Stromal cell of bone marrow (primary cell): ENCODE measurements at regions not wholly inside any gene's neighbourhood (a gene's known extent, or its start where the extent isn't known, plus 50 kb on each side); places are given as distances from the start of the nearest gene placed in this dataset.
A peak's percentile ranks its signal among the peaks of the same experiment; 100 is the strongest.

Experiments
- DNase-seq: peaks from one replicate; pipeline ENCODE4 v3.0.0-alpha.2; 2012; ENCODE audit warnings: low read depth

DNA sequence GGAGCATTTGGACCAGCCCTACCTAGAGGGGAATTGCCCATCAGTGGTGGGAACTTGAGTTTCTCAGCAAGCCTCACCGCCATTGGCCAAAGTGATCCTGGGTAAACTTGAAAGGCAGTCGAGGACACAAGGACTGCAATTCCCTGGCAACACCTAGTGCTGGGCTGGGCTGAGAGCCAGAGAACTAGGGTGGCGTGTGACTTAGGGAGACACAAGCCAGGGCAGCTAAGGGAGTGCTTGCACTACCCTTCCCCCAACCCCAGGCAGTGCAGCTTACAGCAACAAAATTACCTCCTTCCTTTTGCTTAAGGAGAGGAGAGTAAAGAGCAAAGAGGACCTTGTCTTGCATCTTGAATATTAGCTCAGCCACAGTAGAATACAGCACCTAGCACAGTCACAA lies 176.9 kb upstream of the PRMT6 start:
- no peak for DNase-seq

DNA sequence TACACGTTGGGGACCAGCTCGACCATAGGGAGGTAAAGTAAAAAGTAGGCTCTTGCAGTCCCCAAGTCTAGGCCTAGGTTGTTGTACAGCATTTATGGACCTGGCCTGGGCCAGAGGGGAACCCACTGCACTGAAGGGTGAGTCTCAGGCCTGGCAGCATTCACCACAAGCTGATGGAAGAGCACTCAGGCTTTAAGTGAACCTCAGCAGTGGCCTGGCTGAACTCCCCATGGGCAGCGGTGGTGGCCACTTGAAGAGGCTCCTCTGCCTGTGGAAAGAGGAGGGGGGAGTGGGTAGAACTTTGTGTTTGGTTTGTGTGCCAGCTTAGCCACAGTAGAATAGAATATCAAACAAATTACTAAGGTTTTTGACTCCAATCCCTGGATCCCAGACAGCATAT lies 176.2 kb upstream of the PRMT6 start:
- DNase-seq, result no peak

DNA sequence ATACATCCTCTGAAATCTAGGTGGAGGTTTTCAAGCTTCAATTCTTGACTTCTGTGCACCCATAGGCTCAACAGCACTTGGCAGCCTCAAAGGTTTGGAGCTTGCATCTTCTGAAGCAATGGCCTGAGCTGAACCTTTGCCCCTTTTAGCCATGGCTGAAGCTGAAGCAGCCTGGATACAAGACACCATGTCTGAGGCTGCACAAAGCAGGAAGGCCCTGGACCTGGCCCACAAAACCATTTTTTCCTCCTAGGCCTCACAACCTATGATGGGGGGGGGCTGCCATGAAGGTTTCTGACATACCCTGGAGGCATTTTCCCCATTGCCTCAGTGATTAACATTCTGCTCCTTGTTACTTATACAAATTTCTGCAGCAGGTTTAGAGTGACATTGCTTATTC lies 173.3 kb upstream of the PRMT6 start:
- DNase-seq, result no peak

DNA sequence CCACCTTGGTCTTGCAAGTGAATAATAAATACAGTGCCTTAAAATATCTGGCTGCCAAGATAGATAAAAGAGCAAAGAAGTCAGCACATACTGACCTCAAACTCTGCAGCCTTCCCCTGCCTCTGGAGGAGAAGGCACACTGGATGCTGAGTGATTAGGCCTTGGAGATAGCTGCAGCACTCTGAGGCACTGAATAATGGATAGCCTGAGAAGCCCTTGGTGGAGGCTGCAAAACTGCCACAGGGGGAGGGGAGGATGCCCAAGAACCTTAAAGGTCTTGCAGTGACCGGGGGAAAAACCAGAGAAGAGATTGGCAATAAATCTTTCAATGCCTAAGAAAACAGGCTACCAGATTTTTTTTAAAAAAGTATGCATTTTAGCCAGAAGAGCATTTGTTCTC lies 167.4 kb upstream of the PRMT6 start:
- no peak for DNase-seq

DNA sequence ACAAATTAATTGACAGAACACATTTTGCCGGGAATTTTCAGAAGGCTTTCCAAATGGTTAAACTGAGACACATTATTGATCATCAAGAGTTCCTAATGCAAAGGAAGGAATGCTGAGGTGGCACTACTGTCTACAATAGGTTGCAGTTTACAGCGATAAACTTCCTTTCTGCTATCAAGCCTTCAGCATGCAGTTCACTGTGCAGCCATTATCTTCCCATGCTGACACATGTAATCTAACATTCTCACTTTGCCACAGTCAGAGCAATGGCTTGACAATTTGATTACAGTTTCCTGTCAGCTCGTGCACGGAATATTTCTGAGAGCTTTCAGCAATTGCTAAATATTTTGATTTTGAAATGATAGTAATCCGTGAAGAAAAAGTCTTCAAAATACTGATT lies 166.9 kb upstream of the PRMT6 start:
- no peak for DNase-seq

DNA sequence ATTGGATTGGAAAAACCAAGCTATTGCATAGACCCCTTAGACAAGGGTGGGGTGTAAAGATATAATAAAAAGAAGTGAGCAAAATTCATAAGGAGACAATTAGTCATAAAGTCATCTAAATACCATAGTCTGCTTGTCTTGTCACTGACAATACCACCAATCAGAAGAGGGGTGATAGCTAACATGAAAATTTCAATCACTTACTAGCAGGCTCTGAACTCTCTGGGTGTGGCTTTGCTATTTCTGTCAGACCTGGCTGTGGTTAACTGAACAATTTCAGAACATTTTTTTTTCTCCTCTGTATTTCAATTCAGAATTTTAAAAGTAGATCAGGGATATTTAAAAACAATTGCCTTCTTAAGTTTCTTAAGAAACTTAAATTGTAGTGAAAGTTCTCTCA lies 158.5 kb upstream of the PRMT6 start:
- DNase-seq, result no peak

DNA sequence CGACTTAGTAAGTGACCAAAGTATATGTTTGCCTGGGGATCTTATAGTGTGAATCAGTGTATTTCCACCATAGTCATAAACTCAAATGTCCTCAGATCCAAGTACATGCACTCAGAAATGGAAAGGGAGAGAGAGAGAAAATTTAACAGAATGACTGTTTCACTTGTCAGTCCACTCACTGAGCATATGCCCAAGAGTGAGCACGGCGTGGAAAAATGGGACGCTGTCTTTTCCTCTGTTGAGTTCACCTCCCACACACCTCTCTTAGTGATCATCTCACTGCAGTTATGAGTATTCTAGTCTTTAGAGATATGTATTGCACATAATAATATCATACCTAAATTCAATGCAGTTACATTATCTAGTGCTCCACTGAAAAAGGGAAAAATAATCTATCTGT lies 156.8 kb upstream of the PRMT6 start:
- no peak for DNase-seq

DNA sequence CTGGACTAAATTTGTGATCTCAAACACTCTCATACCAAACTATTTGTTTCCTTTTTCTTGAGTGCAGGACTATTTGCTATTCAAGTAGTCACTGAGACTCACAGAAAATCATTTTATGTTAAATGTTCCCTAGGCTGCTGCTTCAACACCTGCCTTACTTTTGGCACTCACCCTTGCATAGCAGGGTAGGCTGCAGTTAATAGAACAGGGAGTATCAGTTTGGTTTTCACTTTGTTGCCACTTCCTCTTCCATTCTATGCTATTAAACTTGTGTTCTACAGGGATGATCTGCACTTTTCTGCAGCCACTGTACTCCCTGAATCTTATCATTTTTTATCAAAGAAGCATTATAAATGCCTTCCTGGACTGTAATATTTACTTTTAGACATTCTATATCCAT lies 148.7 kb upstream of the PRMT6 start:
- no peak for DNase-seq

DNA sequence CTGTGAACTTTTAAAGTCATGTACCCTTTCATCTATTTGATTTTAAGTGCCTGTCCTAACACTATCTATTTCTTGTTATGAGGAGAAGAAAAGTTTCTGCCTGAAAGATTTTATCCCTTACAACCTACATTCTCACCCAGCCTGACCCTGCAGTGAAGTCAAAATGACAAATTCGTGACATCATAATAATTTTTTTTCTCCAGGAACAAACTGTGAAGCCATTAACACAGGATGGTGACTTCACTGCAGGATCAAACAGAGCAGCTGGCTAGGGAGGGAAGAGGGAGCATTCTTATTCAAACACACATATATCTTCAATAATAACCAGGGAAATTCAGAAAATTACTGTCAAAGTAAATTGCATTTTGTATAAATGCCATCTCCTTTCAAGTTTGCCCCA lies 147.8 kb upstream of the PRMT6 start:
- DNase-seq, result no peak

DNA sequence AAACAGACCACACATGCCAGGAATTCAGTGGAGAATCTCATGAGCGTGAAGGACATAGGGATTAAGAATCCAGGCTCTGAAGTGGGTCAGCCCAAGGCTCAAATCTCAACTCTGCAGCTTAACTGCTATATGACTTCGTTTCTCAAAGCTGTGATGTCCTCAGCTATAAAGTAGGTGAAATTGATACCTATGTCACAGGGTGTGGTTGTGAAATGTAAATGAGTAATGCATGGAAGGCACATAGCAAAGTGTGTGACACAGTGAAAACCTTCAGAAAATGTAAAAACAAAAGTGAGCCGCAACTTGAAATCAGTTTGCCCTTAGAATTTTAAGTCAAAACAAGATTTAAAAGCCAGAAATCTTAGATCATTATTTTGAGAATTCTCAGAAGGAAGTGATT lies 145.7 kb upstream of the PRMT6 start:
- DNase-seq, result no peak

DNA sequence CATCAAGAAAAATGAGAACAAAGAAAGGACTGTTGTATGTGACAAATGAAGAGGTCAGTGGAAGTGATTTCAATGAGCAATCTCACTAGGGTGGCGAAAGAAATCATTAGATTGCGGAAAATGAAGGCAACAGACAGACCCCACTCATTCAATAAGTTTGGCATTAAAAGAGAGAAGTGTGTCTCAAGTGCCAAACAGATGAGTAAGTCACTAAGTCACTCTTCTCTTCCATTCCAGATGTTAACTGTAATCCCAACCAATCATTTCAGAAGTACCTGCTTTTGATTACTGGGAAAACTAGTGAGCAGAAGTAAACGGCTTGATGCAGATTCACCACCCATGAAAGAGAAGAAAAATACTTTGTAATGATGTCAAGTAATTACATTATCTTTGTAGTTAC lies 144.3 kb upstream of the PRMT6 start:
- no peak for DNase-seq

DNA sequence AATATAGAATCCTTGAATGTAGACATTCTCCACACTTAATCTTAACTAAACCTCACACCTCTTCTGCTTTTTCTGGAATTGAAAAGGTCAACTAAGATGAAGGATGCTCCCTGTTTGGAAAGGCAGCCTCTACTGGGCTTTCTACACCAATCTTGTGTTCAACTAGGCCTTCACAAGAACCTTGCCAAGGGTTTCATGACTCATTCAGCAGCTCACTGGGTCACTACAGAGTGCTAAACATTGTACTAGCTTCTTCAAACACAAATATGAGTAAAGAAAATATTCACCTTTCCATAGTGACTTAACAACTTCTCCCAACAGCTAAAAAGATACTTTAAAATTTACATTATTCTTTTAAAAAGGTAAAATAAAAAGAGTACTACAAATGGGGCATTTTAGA lies 135.3 kb upstream of the PRMT6 start:
- peak; percentile 13 for DNase-seq

DNA sequence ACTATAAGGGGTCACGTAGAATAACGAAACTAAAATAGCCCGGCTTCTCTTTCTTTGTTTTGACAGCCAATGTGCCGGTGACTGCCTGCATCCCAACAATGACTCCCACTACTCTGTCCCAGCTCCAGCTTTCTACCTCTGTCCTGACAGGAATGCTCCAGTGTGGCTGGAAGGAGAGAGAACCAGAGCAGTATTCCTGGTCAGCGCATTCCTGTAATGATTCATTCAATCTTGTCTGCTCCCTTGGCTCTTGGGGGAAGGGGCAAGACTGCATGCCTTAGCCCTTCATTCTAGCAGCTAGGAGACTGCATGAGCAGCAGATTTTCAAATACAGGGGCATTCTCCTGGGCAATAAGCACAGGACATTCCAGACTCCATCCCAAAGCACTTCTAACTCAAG lies 132.1 kb upstream of the PRMT6 start:
- no peak for DNase-seq

DNA sequence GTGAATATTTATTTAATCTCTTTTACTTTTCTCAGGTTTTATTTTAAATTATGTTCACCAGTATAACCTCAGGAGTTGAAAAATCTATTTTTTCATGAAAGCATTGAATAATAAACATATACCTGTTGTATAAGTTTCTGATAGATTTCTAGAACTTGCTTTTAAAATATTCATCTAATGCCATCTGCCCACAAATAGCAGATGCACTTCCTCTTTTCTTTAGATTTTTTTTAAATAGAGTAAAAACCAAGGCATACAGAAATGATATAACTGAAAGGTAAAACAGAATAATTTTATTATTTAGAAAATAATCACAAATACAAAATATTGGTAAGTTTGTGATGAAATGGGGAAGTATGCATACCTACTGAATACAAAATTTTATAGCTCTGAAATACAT lies 130.7 kb upstream of the PRMT6 start:
- DNase-seq, result no peak

DNA sequence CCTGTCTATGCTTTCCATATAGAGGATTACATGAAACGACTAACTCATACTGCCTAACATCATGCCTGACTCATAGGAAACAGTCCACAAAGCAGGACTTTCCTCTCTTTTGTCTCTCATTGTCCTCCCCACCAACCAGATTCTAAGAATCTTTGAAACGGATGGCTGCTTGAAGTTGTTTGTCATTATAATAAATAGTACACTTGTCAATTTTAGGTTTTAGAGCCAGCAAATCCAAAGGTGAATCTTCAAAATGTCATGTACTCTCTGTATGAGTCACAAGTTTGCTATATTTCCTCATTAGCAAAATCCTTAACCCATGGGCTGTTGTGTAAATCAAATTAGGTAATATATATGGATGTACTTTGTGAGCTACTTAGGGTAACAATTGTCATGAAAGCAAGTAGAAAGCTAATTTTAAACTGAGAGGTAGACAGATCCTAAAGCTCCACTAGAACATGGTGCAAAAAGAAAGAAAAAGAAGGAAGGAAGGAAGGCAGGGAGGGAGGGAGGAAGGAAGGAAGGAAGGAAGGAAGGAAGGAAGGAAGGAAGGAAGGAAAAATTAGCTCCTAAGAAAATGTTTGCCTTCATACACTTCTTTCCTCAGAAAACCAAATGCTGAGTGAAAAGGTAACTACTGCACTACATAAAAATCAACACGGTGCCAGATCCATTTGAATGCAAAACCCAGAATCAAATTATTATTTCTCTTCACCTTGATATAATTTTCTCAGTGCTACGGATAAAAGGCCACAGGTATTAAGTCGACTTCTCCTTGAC lies 129.5 kb upstream of the PRMT6 start:
- no peak for DNase-seq

DNA sequence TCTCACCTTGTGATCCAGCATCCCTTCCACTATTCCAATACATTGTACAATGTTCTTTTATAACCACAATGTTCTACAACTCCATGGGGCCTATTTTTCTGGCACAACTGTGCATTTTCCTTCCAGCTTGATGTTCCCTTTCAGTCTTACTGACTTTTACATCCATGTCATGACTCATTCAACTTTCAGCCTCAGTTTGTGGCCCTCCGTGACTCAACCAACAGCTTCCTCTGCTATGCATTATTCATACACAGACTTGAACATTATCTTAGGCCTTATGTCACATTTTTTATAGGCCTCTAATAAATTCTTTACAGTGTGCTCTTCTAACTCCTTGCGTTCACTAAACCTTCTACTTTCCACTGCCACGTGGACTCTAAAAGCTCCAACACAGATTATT lies 119.4 kb upstream of the PRMT6 start:
- peak; percentile 80 for DNase-seq

DNA sequence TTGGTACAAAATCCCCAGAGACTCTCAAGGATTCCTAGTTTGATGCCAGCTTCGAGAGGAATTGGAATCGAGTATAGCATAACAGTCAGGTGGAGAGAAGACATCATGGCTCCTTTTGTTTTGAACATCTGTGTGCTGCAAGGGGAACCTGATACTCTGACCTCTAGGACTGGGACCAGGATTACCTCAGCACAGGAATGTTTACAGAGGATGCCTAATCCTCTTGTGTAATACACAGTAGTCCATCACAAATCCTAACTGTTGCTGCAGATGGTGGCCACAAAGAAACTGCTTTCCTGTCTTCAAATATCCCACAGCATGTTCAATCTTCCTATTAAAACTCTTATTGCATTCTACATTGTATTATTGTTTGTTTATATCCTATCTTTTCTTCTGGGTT lies 111.8 kb upstream of the PRMT6 start:
- DNase-seq, result no peak

DNA sequence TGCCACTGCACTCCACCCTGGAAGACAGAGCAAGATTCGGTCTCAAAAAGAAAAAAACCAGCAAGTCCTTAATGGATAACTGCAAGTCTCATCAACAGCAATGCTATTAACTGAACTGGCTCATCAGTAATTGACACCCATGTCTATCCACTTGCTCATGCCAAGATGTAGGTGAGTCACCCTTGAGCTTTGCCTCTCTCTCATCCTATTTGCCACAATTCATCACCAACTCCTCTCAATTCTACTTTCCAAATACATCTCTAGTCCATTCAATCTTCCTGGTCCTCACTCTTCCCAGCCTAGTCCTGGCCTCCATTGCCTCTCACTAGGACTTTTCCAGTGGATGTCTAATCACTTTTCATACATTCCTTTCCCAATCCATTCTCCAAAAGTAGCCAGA lies 103.7 kb upstream of the PRMT6 start:
- peak; percentile 22 for DNase-seq

DNA sequence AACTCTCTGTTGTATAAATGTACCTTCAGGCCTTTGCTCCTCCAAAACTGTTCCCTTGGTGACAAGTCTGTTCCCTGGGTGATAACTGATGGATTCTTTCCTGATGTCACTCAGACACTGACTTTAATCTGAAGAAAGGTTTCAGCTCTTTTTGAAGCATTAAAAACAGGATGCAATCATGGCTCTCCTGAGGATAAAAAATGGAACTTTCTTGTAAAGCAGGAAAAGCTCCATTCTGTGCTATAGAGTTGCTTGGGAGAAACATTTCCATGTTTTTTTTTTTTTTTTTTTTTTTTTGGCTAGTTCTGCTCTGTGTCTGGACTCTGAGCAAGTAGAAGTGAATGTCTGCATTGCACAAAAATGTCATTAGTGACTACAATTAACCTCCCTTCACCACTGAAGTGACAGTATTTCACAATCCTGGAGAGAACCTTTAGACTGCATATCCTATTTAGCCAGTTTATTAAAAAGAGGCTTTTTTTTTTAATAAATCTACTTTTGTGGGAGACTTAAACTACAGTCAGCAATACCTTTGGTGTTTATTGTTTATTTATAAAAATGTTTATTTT lies 101.7 kb upstream of the PRMT6 start:
- DNase-seq, result no peak

DNA sequence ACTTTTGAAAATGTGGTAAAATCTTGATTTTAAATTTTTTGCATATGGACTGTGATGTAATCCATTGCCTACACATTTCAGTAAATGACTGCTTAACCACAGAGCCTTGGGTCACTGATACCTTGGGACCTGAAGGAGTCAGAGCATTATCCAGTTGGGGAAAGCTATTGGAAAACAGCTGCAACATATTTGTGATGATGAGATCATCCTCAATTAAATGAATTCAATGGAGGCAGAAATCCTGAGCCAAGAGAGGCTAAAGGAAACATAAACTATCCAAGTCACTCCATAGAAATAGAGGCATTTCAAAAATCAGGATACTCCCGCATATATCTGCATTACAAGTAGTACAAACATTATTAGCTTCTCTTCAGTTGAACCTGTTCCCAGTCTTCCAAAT lies 99.8 kb upstream of the PRMT6 start:
- DNase-seq, result peak; percentile 36

DNA sequence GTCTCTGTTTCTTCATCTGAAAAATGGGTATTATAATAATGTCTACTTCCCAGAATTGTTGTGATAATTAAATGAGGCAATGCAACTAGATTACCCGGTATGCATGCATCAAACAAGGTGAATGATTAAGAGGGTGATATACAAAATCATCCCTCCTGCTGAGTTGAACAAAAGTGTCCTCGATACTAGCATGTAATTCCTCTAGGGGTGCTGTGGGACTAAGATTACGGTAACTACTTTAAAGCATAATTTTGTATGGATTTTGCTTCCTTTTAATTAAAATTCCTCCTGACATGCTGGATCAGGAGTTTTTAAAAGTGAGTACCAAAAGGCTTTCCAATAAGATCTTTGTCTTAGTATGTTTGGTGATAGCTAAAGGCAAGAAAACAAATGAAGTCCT lies 98.7 kb upstream of the PRMT6 start:
- no peak for DNase-seq

DNA sequence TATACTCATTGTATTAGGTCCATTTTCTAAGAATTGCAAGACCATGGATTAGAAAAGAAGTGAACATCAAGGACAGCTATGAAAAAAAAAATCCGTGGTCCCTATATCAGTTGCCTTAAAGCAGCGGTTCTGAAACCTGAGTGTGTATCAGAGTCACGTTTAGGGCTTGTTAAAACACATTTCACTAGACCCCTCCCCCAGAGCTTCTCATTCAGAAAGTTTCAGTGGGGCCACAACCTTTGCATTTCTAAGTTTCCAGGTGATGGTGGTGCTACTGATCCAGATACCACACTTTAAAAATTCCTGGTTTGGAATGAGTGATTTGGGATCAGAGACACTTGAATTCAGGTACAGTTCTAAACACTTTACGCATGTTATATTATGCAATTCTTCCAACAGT lies 96.1 kb upstream of the PRMT6 start:
- DNase-seq, result no peak

DNA sequence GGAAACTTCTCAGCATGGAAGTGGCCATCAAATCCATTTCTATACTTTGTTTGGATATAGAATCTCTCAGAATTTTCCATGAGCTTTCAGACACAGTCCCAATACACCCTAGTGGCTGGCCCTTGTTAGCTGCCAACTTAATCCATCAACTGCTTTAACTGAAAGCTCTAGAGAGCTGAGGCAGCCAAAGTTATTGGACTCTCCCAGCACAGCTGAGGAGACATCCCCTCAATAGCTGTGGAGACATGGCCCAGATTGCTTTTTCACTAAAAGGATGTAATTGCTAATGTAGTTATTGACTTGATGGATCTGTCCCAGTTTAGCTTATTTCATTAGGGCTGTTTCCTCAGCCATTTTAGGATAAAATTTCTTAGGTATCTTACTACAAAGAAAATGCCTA lies 94.8 kb upstream of the PRMT6 start:
- no peak for DNase-seq

DNA sequence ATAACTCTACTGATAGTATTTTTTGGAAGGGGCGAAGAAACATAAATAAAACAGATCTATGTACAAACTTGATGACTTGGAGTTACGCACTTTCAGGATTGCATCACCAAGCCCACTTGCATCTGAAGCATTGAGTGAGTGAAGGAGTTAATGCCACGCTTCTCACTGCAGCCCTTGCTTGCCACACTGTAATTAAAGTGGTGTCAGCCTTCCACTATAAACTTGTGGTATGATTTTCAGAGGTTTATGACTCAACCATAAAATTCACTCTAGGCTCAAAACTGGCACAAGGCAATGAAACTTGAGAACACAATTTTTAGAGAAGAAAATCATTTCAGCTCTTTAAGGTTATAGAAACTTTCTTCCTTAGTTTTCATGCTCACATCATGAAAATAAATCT lies 93.9 kb upstream of the PRMT6 start:
- DNase-seq, result peak; percentile 50
